Mammary epithelial cell (primary cell): ENCODE measurements at regions not wholly inside any gene's neighbourhood (a gene's known extent, or its start where the extent isn't known, plus 50 kb on each side); places are given as distances from the start of the nearest gene placed in this dataset.

Experiments used
- EZH2 ChIP-seq: IDR thresholded peaks from 2 replicates; pipeline ENCODE4 v1.6.1; 2012; ENCODE audit warnings: low read length, inconsistent platforms, borderline replicate concordance
- TF ChIP-seq, protein P1 (sequence below), 2 donors: IDR thresholded peaks in 1 of 2; conservative IDR thresholded peaks in 1 of 2; 2 replicates each; pipeline ENCODE4 v1.5.1; 2011 to 2012; ENCODE audit warnings: inconsistent platforms in 2 of 2, low read length in 2 of 2, mild to moderate bottlenecking in 2 of 2, control low read depth in 1 of 2, low read depth in 1 of 2; ENCODE audit not compliant: insufficient read depth in 1 of 2; ENCODE audit errors: extremely low read depth in 1 of 2

DNA sequence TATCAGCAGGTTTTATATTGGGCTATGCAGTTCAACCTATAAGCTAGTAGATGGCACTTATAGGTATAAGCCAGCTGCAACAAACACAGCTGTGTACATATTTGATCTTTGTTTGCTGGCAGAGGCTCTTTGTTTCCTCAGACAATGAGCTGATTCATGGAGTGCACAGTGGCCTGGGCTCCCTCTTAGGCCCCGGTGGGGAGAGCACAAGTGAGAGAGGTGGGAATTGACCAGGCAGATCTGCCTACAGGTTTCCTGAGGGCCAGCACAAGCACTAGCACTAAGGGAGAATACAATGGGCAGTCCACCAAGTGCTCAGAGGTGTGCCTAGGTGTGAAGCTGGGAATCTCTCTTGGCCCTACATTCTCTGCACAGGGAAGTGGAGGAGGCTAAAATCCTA lies 1390.7 kb downstream of the SLITRK5 start:
- TF ChIP-seq, protein P1, sequence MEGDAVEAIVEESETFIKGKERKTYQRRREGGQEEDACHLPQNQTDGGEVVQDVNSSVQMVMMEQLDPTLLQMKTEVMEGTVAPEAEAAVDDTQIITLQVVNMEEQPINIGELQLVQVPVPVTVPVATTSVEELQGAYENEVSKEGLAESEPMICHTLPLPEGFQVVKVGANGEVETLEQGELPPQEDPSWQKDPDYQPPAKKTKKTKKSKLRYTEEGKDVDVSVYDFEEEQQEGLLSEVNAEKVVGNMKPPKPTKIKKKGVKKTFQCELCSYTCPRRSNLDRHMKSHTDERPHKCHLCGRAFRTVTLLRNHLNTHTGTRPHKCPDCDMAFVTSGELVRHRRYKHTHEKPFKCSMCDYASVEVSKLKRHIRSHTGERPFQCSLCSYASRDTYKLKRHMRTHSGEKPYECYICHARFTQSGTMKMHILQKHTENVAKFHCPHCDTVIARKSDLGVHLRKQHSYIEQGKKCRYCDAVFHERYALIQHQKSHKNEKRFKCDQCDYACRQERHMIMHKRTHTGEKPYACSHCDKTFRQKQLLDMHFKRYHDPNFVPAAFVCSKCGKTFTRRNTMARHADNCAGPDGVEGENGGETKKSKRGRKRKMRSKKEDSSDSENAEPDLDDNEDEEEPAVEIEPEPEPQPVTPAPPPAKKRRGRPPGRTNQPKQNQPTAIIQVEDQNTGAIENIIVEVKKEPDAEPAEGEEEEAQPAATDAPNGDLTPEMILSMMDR (conservative IDR thresholded peaks at IDR 0.05 in 1 of 2, IDR thresholded peaks at IDR 0.05 in 1 of 2; ENCODE audit: extremely low read depth in 1 of 2, insufficient read depth in 1 of 2, low read depth in 1 of 2, low read length in 2 of 2), result no peak
- no peak for TF ChIP-seq EZH2
